ENCODE measurements at regions not wholly inside any gene's neighbourhood (a gene's known extent, or its start where the extent isn't known, plus 50 kb on each side); places are given as distances from the start of the nearest gene placed in this dataset.

GRCh38 chr20:39398656-39399055 is 436.5 kb downstream of the DHX35 start:
- DNase-seq (ENCODE audit: low spot score), result no peak

- DNase-seq (ENCODE audit: low spot score), result no peak
Observed at GRCh38 chr20:39397646-39398045, 435.5 kb downstream of the DHX35 start.

- no peak for DNase-seq (ENCODE audit: low spot score)
Observed at GRCh38 chr20:39395478-39396291, 433.5 kb downstream of the DHX35 start.

- DNase-seq (ENCODE audit: low spot score), result no peak
Observed at GRCh38 chr20:39394461-39394860, 432.3 kb downstream of the DHX35 start.

- no peak for DNase-seq (ENCODE audit: low spot score)
Observed at GRCh38 chr20:39390186-39390585, 428.0 kb downstream of the DHX35 start.

GRCh38 chr20:39381595-39381994 is 419.5 kb downstream of the DHX35 start:
- DNase-seq (ENCODE audit: low spot score), result no peak

GRCh38 chr20:39378776-39379175 is 416.6 kb downstream of the DHX35 start:
- no peak for DNase-seq (ENCODE audit: low spot score)

- DNase-seq (ENCODE audit: low spot score), result no peak
Observed at GRCh38 chr20:39376788-39377187, 414.6 kb downstream of the DHX35 start.

GRCh38 chr20:39364320-39364719 is 402.2 kb downstream of the DHX35 start:
- no peak for DNase-seq (ENCODE audit: low spot score)

GRCh38 chr20:39359981-39360620 is 398.0 kb downstream of the DHX35 start:
- no peak for DNase-seq (ENCODE audit: low spot score)

GRCh38 chr20:39358052-39358451 is 395.9 kb downstream of the DHX35 start:
- no peak for DNase-seq (ENCODE audit: low spot score)

GRCh38 chr20:39356908-39357307 is 394.8 kb downstream of the DHX35 start:
- DNase-seq (ENCODE audit: low spot score), result no peak

- no peak for DNase-seq (ENCODE audit: low spot score)
Observed at GRCh38 chr20:39349240-39349639, 387.1 kb downstream of the DHX35 start.

GRCh38 chr20:39347626-39348025 is 385.5 kb downstream of the DHX35 start:
- no peak for DNase-seq (ENCODE audit: low spot score)

GRCh38 chr20:39342463-39342862 is 380.3 kb downstream of the DHX35 start:
- DNase-seq (ENCODE audit: low spot score), result no peak

GRCh38 chr20:39338469-39339376 is 376.6 kb downstream of the DHX35 start:
- no peak for DNase-seq (ENCODE audit: low spot score)

- no peak for DNase-seq (ENCODE audit: low spot score)
Observed at GRCh38 chr20:39333211-39333610, 371.1 kb downstream of the DHX35 start.

GRCh38 chr20:39328347-39328746 is 366.2 kb downstream of the DHX35 start:
- DNase-seq (ENCODE audit: low spot score), result no peak

- DNase-seq (ENCODE audit: low spot score), result no peak
Observed at GRCh38 chr20:39326050-39326449, 363.9 kb downstream of the DHX35 start.

- no peak for DNase-seq (ENCODE audit: low spot score)
Observed at GRCh38 chr20:39318911-39319310, 356.8 kb downstream of the DHX35 start.

- DNase-seq (ENCODE audit: low spot score), result no peak
Observed at GRCh38 chr20:39312676-39313075, 350.5 kb downstream of the DHX35 start.

- no peak for DNase-seq (ENCODE audit: low spot score)
Observed at GRCh38 chr20:39311851-39312506, 349.8 kb downstream of the DHX35 start.
